Common myeloid progenitor, CD34-positive (primary cell): ENCODE measurements at regions not wholly inside any gene's neighbourhood (a gene's known extent, or its start where the extent isn't known, plus 50 kb on each side); places are given as distances from the start of the nearest gene placed in this dataset.
A peak's percentile ranks its signal among the peaks of the same experiment; 100 is the strongest.

ENCODE experiments used
- CTCF ChIA-PET: fragments of 350-600 bp; sonication (Branson Sonifier 250); formaldehyde crosslinking; loops from one replicate; lab custom pipeline; 2021; ENCODE audit warnings: antibody characterized with exemption; lab: Charles Lee
- POLR2A ChIA-PET: fragments of 350-600 bp; sonication (Branson Sonifier 250); formaldehyde crosslinking; loops from one replicate; lab custom pipeline; 2021; ENCODE audit warnings: antibody characterized with exemption; lab: Charles Lee
- DNase-seq, 3 donors: peaks; one replicate each; pipeline versions ENCODE4 v3.0.0 to v3.0.0-alpha.2; 2013
- H3K27ac ChIP-seq, 2 experiments: 1 replicate in 1 of 2; 2 replicates in 1 of 2; pipeline ENCODE4 v1.7.0; 2013; ENCODE audit warnings: inconsistent platforms in 2 of 2, low read length in 2 of 2, mild to moderate bottlenecking in 2 of 2, low read depth in 1 of 2, moderate library complexity in 1 of 2; ENCODE audit not compliant: severe bottlenecking in 2 of 2, insufficient read depth in 1 of 2, poor library complexity in 1 of 2
- H3K27me3 ChIP-seq, 5 experiments: replicated peaks in 2 of 5; 1 replicate in 3 of 5; 2 replicates in 2 of 5; pipeline versions ENCODE4 v1.6.1 to v1.7.0; 2013; ENCODE audit warnings: low read length in 4 of 5, mild to moderate bottlenecking in 2 of 5, moderate library complexity in 2 of 5, inconsistent platforms in 1 of 5; ENCODE audit not compliant: insufficient read depth in 5 of 5, control insufficient read depth in 4 of 5
- H3K36me3 ChIP-seq, 4 experiments: 1 replicate in 2 of 4; 2 replicates in 2 of 4; pipeline versions ENCODE4 v1.6.1 to v1.7.0; 2013; ENCODE audit warnings: low read length in 3 of 4, control low read depth in 1 of 4, mild to moderate bottlenecking in 1 of 4; ENCODE audit not compliant: control insufficient read depth in 4 of 4, insufficient read depth in 4 of 4
- H3K4me1 ChIP-seq, 4 experiments: 1 replicate in 3 of 4; 2 replicates in 1 of 4; pipeline versions ENCODE4 v1.6.1 to v1.7.1; 2013; ENCODE audit warnings: low read length in 3 of 4, mild to moderate bottlenecking in 3 of 4, control low read depth in 1 of 4, inconsistent platforms in 1 of 4, moderate library complexity in 1 of 4; ENCODE audit not compliant: control insufficient read depth in 4 of 4, insufficient read depth in 4 of 4; ENCODE audit errors: control extremely low read depth in 1 of 4
- H3K4me3 ChIP-seq, 7 experiments: 1 replicate in 4 of 7; 2 replicates in 3 of 7; pipeline versions ENCODE4 v1.5.1 to v1.7.0; 2013; ENCODE audit warnings: mild to moderate bottlenecking in 7 of 7, low read length in 6 of 7, moderate library complexity in 6 of 7, inconsistent platforms in 2 of 7, low read depth in 2 of 7, control low read depth in 1 of 7; ENCODE audit not compliant: insufficient read depth in 4 of 7, control insufficient read depth in 1 of 7; ENCODE audit errors: extremely low read depth in 1 of 7
- H3K9me3 ChIP-seq, 5 experiments: 1 replicate in 4 of 5; 2 replicates in 1 of 5; pipeline versions ENCODE4 v1.6.1 to v1.7.1; 2013; ENCODE audit warnings: low read length in 4 of 5, mild to moderate bottlenecking in 2 of 5, inconsistent platforms in 1 of 5, low read depth in 1 of 5, moderate library complexity in 1 of 5; ENCODE audit not compliant: control insufficient read depth in 4 of 5, insufficient read depth in 2 of 5; ENCODE audit errors: control extremely low read depth in 1 of 5
- WGBS: methylation state at CpG from one replicate; pipeline ENCODE4 v1.1.5; 2013; ENCODE audit not compliant: insufficient coverage; 5-methylcytosine and 5-hydroxymethylcytosine counted together

DNA sequence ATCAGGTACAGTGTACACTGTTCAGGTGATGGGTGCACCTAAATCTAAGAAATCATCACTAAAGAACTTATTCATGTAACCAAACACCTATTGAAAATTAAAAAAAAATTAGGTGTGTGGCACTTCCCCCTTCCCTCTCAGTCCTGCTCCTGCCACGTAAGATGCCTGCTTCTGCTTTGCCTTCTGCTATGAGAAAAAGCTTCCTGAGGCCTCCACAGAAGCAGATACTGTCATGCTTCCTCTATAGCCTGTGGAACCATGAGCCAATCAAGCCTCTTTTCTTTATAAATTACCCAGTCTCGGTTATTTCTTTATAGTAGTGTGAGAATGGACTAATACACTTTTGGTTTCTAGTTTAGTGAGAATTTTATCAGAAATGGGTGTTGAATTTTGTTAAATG, 459.8 kb upstream of the DIPK2B start:
- ChIA-PET POLR2A (no interaction called here), CTCF (no interaction called here)
- peak in 2 of 3 donors; percentile 54 to 56 for DNase-seq
- H3K4me1 ChIP-seq, result no peaks in the 10 kb centered on the region
- peaks cover 0 to 3% (median 0%) of the 10 kb centered on the region in 5 experiments for H3K27me3 ChIP-seq
- H3K36me3 ChIP-seq, result no peaks in the 10 kb centered on the region
- H3K9me3 ChIP-seq, result peaks cover 0 to 4% (median 0%) of the 10 kb centered on the region in 5 experiments
- H3K4me3 ChIP-seq, result no peak overlapping the region
- 9% methylated on average over 1 of the region's 2 CpGs for WGBS
- H3K27ac ChIP-seq, result no peak overlapping the region

DNA sequence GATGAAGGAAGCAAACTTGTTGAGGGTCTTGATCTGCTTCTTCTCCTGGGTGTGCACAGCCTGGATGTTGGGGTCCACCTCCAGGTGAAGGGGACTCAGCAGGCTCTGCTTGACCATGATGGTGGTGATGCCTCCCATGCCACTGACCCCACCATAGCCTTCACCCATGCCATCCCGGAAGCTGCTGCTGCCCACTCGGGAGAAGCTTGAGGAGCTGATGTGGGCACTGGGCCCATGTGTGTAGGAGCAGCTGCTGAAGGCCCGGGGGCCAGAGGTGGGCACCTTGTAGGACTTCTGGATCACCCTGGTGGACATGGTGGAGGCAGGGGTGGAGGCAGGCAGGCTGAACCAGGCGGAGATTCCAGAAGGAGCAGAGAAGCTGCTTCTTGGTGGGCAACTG, 432.7 kb upstream of the DIPK2B start:
- POLR2A ChIA-PET, result no interaction called here
- Histone ChIP-seq H3K36me3 (no peaks in the 10 kb centered on the region), H3K27me3 (peaks cover 0 to 4% (median 0%) of the 10 kb centered on the region in 5 experiments), H3K9me3 (peaks cover 0 to 4% (median 2%) of the 10 kb centered on the region in 5 experiments), H3K4me1 (no peaks in the 10 kb centered on the region), H3K27ac (no peak overlapping the region), H3K4me3 (no peak overlapping the region)
- CTCF ChIA-PET, result no interaction called here
- no CpG with 5 or more reads among the region's 4 CpGs for WGBS
- no peak for DNase-seq

DNA sequence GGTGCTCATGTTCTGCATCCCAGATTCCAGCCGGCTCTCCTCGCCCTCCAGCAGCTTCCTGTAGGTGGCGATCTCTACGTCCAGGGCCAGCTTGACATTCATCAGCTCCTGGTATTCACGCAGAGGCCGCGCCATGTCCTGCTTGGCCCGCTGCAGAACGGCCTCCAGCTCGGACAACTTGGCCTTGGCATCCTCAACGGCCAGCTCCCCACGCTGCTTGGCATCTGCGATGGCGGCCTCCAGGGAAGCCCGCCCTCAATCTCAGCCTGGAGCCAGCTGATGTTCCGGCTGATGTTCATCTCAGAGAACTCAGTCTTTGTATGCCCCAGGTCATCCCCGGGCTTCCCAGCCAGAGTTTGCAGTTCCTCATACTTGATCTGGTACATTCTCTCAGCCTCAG, 431.8 kb upstream of the DIPK2B start:
- ChIA-PET CTCF (no interaction called here), POLR2A (no interaction called here)
- H3K4me3 ChIP-seq, result no peak overlapping the region
- no peaks in the 10 kb centered on the region for H3K36me3 ChIP-seq
- H3K27ac ChIP-seq, result no peak overlapping the region
- no peaks in the 10 kb centered on the region for H3K4me1 ChIP-seq
- WGBS, result 87% methylated on average over 17 of the region's 17 CpGs
- peaks cover 0 to 4% (median 0%) of the 10 kb centered on the region in 5 experiments for H3K27me3 ChIP-seq
- no peak for DNase-seq
- peaks cover 0 to 4% (median 2%) of the 10 kb centered on the region in 5 experiments for H3K9me3 ChIP-seq

DNA sequence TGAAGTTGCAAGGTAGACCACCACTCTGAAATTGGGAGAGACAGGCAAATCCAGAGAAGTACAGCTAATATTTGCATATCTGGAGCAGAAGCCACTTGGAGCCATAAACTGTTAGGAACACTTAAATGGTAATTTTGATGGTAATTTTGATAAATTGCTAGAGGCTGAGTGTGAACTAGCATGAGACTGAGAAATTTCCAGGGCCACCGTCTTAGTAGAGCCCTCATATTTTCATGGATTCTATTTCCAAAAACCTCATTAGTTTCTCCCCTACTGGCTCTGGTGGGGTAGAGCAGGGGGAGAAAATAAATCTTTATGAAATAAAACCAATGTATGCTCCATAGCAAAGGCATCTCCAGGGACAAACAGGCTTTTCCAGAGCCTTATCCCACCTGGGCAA, 429.4 kb upstream of the DIPK2B start:
- peaks cover 0 to 4% (median 2%) of the 10 kb centered on the region in 5 experiments for H3K9me3 ChIP-seq
- no peak overlapping the region for H3K4me3 ChIP-seq
- H3K4me1 ChIP-seq, result no peaks in the 10 kb centered on the region
- ChIA-PET POLR2A (no interaction called here), CTCF (no interaction called here)
- H3K27ac ChIP-seq, result no peak overlapping the region
- no peak for DNase-seq
- peaks cover 0 to 4% (median 0%) of the 10 kb centered on the region in 5 experiments for H3K27me3 ChIP-seq
- WGBS, result no CpG with 5 or more reads among the region's 1 CpG
- H3K36me3 ChIP-seq, result no peaks in the 10 kb centered on the region

DNA sequence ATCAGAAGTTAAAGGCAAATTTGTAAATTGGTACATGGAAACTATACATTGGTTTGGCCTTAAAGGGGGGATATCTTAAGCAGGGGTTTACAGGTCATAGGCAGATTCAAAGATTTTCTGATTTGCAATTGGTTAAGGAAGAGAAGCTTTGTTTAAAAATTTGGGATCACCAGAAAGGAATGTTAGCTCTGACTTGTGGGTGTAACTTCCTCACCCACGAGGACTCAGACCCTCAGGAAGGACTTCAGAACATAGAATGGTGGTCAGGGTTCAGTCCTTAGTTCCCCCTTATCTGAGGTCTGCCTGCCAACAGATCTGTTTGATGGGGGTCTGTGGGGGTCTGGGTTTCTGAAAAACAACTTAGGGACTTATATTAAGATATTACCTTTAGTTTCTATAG, 427.4 kb upstream of the DIPK2B start:
- Histone ChIP-seq H3K9me3 (peaks cover 0 to 4% (median 2%) of the 10 kb centered on the region in 5 experiments), H3K4me1 (no peaks in the 10 kb centered on the region), H3K36me3 (no peaks in the 10 kb centered on the region), H3K4me3 (no peak overlapping the region), H3K27ac (no peak overlapping the region), H3K27me3 (peaks cover 0 to 4% (median 0%) of the 10 kb centered on the region in 5 experiments)
- no peak for DNase-seq
- CTCF ChIA-PET, result interaction anchor here (0.6 kb wide), 1 partner anchor 411 kb away, joined by 3 read pairs; no protein-coding TSS in a partner anchor
- POLR2A ChIA-PET, result no interaction called here
- WGBS, result no CpG with 5 or more reads among the region's 1 CpG

DNA sequence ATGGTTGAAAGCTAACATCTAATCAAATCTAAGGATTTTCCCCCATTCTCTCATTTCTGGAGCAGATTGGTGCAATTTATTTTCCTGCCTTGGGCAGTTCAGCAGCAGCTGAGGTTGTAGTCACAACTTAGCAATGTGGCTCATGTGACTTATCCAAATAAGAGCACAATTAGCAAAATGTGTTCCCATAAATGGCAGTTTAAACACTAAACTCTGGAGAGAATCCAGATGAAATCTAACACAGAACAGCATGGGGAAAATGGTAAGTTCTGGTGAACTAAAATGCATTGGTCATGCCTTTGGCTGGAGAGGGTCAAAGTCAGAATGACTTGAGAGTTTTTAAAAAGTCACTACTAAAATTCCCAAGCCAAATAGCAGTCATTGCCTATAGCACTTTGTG, 422.6 kb upstream of the DIPK2B start:
- POLR2A ChIA-PET, result no interaction called here
- H3K4me3 ChIP-seq, result no peak overlapping the region
- no peaks in the 10 kb centered on the region for H3K4me1 ChIP-seq
- no peaks in the 10 kb centered on the region for H3K36me3 ChIP-seq
- CTCF ChIA-PET, result no interaction called here
- no peak for DNase-seq
- no peak overlapping the region for H3K27ac ChIP-seq
- no peaks in the 10 kb centered on the region for H3K27me3 ChIP-seq
- H3K9me3 ChIP-seq, result no peaks in the 10 kb centered on the region

- DNase-seq, result no peak
- ChIA-PET CTCF (no interaction called here), POLR2A (no interaction called here)
- no peaks in the 10 kb centered on the region for H3K27me3 ChIP-seq
- no peak overlapping the region for H3K27ac ChIP-seq
- H3K9me3 ChIP-seq, result no peaks in the 10 kb centered on the region
- H3K36me3 ChIP-seq, result no peaks in the 10 kb centered on the region
- no peak overlapping the region for H3K4me3 ChIP-seq
- no peaks in the 10 kb centered on the region for H3K4me1 ChIP-seq
These were observed 421.9 kb upstream of the DIPK2B start for GRCh38 chrX:45622538-45622937.
